Left lobe of liver (tissue), 2 donors: ENCODE measurements at regions not wholly inside any gene's neighbourhood (a gene's known extent, or its start where the extent isn't known, plus 50 kb on each side); places are given as distances from the start of the nearest gene placed in this dataset.

Source experiments
- ATAC-seq: fragments of 200-7000 bp; cut with Tn5 transposase; one replicate; pipeline ENCODE4 v1.9.1; 2020; ENCODE audit warnings: mild to moderate bottlenecking, moderate library complexity
- DNase-seq: peaks from one replicate; pipeline ENCODE4 v3.0.0-alpha.2; 2020; ENCODE audit warnings: low spot score
- donor health status: DM: no; HTN: no; CAD: no; lungs with moderate emphysema.
- donor health status: DM: no; HTN: yes; CAD: no.

- no peak for ATAC-seq
- no peak for DNase-seq
Measured at GRCh38 chr2:177072090-177072489, 140.5 kb upstream of the HNRNPA3 start.

DNA sequence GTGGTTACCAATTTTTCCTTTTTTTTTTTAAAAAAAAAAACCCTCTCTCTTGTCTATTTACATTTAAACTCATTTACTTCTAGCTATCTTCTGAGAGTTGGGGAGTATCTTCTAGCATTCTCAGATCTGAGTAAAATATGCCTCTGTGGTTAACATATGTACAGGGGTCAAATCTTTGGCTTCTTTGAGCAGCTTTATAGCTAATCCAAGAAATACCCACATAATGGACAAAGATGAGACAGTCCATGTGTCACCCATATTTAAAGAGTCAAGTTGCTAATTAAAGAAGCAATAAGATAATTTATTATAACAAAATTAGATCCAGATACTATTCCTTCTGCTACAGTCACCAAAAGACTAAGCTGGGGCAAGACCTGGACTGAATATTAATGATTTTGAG, 139.0 kb upstream of the HNRNPA3 start:
- no peak for ATAC-seq

GRCh38 chr2:177074099-177074710, 138.4 kb upstream of the HNRNPA3 start:
- no peak for DNase-seq
- ATAC-seq, result no peak

More for the DNA sequence above, 139.0 kb upstream of the HNRNPA3 start:
- no peak for DNase-seq

- ATAC-seq, result no peak
- DNase-seq, result no peak
Measured at GRCh38 chr2:177075254-177075653, 137.3 kb upstream of the HNRNPA3 start.

DNA sequence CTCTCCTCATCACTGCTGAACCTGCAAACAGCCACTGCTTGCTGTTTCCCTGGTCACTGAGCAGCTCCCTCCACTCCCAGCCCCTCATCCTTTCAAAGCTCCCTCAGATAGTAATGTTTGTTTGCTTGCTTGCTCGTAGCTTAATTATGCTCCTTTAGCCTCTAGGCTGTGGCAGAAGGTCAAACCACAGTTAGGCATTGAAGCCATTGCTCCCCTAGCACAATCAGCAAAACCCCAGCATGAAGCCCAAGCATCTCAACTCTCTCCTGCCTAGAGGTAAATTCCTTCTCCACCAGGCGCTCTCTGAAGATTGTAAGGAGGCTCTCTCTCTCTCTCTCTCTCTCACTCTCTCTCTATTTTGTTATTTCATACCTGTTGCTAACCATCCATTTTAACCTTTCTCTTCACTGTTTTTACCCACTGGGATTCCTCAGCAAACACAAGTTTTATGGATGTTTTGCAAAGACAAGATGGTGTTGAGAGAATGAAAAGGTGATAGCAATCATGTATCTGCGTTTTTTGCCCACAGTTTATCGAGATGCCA, 135.9 kb upstream of the HNRNPA3 start:
- no peak for ATAC-seq
- DNase-seq, result no peak

DNA sequence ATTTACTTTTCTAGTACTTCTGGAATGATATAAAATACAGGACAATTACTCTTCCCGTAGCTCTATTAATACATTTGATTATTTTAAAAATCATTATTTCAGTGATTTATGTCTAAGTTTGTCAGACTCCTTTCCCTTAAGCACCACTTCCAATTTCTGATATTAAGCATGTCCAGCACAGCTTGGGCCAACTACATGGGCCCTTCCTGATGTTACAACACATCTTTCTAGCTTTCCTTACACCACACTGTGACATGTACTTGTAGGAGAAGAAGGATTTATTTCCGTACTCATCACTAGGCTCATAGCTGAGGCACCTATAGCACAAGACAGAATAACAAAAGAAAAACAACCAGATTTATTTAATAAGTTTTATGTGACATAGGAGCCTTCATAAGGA, 134.8 kb upstream of the HNRNPA3 start:
- ATAC-seq, result no peak
- DNase-seq, result no peak

DNA sequence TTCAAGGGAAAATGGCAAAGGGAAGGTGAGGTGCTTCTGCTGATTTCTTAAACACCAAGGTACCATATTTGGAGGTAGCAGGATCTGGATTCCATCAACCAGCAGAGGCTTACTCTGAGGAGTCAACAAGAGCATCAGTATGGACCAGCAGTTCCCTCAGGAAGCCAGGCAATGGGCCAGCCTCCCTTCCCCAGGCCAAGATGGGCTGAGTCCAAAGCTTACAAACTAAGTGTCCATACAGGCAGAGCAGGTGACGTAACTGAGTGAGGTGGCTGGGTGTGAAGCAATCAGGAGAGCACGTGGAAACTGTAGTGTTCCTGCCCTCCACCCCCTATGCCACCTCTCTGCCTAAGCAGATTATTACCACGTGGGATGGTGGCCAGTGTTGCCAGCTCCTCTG, 134.2 kb upstream of the HNRNPA3 start:
- peak; percentile 97 for ATAC-seq
- peak; percentile 94 for DNase-seq

DNA sequence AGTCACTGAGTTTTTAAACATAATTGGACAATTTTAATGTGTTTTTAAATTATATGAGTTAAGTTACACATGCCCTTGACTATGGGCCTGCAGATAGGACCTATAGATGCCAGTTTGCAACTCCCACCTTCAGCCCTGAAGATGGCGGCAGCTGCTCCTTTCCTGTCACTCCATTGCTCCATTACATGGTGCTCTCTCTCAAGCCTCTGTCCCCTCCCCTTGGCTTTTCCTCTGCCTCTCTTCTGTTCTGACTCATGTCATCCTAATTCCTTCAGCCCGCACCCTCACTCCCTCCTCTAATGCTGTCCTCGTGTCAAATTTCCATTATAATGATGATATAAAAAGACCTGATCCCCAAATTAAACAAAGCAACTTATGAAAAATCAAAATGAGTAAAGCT, 133.7 kb upstream of the HNRNPA3 start:
- no peak for ATAC-seq
- no peak for DNase-seq

DNA sequence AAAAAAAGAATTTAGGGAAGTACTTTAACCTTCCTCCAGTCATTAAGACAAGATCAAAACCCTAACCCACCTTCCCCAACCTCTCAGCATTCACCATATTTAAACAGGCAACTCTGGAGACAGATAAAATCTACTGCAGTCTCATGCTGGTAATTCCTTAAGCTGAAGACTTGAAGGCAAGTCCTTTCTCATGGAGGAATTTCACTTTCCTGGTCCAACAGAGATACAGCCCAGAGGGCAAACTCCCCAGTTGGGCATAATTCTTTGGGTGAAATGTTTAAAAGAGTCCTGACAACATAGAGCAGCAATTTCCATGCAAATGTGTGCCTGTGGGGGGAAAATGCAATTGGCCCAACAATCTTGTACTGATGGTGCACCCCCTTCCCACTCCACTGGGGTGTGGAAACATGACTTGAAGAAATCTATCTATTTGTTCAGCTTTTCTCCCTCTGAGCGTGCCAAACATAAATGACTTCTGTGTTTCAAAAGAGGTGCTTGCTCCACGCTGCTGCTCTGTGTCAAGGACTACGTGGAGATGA, 131.8 kb upstream of the HNRNPA3 start:
- ATAC-seq (no peak), DNase-seq (no peak)

GRCh38 chr2:177084607-177085006, 128.0 kb upstream of the HNRNPA3 start:
- no peak for DNase-seq
- ATAC-seq, result no peak

- ATAC-seq (no peak), DNase-seq (no peak)
Measured at GRCh38 chr2:177088529-177088928, 124.1 kb upstream of the HNRNPA3 start.

DNA sequence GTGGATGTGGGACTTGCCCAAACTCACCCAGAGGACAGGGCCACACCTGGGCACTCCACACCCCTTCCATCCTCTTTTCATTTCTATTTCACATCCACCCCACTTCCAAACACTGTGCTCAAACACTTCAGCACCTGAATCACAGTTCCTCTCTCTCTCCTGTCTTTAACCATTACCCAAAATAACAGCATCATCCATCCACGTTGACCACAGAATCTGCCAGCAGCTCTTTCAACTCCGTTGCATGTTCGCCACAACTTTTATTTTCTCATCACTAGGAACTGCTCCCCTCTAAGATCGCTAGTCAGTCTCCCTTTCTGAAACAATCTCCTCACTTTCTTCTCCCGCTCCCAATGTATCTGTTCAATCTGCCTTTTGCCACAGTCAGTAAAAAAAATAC, 121.6 kb upstream of the HNRNPA3 start:
- DNase-seq (no peak), ATAC-seq (no peak)

DNA sequence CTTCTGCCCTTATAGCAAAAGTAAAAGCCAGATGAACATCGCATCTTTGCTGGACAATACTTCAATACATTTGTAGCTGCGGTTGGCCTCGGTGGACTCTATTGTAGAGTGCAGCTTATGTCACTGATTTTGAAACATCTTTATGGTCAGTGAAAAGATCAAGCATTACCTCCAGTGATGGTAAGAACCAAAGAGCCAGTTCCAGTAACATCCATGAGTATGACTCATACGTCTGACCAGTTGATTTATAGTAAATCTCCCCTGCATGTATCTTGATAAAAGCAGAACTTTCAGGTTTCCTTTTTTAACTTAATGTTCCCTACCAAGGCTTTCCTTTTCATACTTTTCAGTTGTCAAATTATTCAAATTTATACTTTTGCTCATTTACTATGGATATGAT, 119.2 kb upstream of the HNRNPA3 start:
- DNase-seq (no peak), ATAC-seq (no peak)

- DNase-seq (no peak), ATAC-seq (no peak)
Measured at GRCh38 chr2:177098001-177098613, 114.5 kb upstream of the HNRNPA3 start.

DNA sequence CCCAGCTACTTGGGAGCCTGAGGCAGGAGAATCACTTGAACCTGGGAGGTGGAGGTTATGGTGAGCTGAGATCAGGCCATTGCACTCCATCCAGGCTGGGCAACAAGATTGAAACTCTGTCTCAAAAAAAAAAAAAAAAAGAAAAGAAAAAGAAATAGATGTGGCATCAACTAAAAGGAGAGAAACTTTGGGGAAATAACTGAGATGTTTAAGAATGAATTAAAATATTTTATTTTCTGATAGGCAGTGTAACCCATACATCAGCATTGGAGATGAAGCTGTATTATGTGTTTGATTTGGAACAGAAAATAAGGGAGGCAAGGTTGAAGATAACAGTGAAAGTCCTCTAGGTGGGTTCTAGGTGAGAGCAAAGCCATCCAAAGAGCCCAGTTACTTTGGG, 110.7 kb upstream of the HNRNPA3 start:
- DNase-seq, result no peak
- no peak for ATAC-seq

DNA sequence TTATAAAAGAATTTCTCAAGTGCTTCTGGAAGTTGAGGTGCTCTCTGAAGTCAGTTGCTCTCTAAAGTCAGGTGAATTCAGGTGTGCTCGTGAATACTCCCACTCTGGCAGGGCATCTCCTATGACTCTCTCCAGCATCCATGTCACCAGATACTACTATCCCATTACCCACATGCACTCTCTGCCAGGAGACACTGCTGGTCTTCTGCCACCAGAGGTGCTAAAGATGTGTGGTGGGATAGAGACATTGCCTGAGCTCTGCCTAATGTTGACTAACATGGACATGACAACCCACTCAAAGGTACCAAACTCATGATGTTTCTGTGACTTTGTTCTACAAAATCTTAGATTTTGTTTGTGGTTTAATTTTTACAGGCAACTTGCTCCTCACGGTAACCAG, 106.4 kb upstream of the HNRNPA3 start:
- ATAC-seq (no peak), DNase-seq (no peak)

DNA sequence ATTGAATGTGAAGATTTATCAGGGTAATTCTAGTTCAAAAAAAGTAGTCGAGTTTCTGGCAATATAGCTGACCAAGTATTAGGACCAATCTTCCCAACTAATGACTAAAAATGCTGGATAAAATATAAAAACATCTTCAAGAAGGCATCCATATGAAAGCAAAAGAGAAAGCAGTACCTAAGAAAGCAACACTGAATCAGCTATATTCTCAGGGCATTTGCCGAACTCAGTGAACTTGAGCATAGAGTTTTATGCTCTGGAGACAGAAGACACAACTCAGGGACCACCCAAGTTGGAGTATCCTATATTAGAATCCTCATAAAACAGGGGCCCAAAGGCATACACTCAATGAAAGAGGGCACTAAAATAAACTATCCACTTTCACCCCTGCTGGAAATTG, 103.7 kb upstream of the HNRNPA3 start:
- no peak for ATAC-seq
- no peak for DNase-seq

- no peak for ATAC-seq
- no peak for DNase-seq
Measured at GRCh38 chr2:177114712-177115111, 97.9 kb upstream of the HNRNPA3 start.

GRCh38 chr2:177117755-177118154, 94.8 kb upstream of the HNRNPA3 start:
- no peak for ATAC-seq
- no peak for DNase-seq

DNA sequence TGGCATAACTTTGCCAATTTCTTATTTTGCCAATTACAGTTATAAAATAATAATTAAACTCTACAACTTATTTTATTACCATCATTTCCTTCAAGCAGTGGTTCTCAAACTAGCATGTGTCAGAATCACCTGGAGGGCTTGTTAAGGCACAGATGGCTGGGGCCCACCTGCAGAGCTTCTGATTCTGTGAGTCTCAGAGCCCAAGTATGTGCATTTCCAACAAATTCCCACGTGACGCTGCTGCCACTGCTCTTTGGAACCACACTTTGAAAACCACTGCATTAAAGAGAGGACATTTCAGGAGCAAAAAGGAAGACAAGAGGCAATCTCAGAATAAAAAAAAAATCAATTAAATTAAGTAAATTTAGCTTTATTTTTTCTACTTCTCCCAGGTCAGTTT, 94.0 kb upstream of the HNRNPA3 start:
- DNase-seq (no peak), ATAC-seq (peak; percentile 66)

DNA sequence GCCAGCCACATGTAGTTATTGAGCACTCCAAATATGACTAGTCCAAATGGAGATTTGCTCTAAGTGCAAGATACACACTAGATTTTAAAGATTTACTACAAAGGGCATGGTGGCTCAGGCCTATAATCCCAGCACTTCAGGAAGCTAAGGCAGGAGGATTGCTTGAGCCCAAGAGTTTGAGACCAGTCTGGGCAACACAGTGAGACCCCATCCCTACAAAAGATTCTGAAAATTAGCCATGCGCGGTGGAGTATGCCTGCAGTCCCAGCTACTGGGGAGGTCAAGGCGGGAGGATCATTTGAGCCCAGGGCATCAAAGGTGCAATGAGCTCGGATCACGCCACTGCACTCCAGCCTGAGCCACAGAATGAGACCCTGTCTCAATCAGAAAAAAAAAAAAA, 93.5 kb upstream of the HNRNPA3 start:
- DNase-seq (no peak), ATAC-seq (no peak)

DNA sequence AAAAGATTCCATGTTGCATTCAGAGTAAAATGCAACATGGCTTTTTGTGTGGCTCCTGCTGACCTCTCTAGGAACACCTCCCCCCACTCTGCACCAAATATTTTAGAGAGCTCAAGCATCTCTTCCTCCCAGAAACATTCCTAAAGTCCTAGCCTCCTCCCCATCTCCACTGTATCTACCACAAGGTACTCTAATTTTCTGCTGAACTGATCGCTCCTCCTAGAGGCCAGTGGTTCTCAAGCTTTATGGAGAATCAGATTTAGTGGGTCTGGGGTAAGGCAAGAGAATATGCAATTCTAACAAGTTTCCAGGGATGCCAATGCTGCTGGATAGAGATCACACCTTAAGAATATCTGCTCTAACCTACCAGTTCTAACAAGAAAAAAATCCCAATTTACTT, 89.5 kb upstream of the HNRNPA3 start:
- ATAC-seq (no peak), DNase-seq (no peak)

DNA sequence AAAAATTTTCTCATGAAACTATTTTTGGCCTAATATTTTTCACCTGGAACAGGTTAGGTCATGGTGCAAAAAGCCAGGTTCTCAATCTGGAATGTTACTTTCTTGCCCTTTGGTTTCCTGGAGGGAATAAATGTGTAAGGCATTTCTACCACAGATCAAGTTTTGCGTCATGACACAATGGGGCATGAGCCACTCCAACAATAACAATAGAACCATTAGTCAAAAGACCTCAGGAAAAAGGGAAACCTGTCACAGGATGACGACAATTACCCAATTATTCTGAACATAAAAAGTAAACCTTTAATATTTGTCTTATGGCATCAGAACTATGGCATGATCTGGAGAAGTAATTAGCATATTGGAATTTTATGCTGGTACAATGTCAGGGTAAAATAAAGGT, 88.2 kb upstream of the HNRNPA3 start:
- DNase-seq (no peak), ATAC-seq (no peak)
